ENCODE measurements at regions not wholly inside any gene's neighbourhood (a gene's known extent, or its start where the extent isn't known, plus 50 kb on each side); places are given as distances from the start of the nearest gene placed in this dataset.

DNA sequence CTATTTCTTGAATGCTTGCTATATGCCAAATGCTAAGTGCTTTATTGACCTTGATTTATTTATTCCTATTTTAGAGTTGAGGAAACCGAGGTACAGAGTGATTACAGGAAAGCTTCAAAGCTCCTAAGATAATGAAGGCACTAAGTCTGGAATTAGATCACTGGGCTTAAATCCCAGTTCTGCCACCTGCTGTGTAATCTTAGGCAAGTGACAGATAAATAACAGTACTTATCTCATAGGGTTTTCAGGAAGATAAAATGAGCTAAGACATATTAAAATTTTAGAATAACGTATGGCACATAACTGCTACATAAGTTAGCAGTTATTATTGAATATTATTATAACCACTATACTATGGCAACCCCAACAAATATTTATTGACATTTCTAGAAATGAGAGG is 843.8 kb downstream of the DTWD2 start:
- TF ChIP-seq POLR2A (IDR thresholded peaks at IDR 0.05) = no peak
- TF ChIP-seq, protein P1, sequence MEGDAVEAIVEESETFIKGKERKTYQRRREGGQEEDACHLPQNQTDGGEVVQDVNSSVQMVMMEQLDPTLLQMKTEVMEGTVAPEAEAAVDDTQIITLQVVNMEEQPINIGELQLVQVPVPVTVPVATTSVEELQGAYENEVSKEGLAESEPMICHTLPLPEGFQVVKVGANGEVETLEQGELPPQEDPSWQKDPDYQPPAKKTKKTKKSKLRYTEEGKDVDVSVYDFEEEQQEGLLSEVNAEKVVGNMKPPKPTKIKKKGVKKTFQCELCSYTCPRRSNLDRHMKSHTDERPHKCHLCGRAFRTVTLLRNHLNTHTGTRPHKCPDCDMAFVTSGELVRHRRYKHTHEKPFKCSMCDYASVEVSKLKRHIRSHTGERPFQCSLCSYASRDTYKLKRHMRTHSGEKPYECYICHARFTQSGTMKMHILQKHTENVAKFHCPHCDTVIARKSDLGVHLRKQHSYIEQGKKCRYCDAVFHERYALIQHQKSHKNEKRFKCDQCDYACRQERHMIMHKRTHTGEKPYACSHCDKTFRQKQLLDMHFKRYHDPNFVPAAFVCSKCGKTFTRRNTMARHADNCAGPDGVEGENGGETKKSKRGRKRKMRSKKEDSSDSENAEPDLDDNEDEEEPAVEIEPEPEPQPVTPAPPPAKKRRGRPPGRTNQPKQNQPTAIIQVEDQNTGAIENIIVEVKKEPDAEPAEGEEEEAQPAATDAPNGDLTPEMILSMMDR (IDR thresholded peaks at IDR 0.05) = no peak

All from Peyer's patch (tissue), 4 donors.